ENCODE measurements at regions not wholly inside any gene's neighbourhood (a gene's known extent, or its start where the extent isn't known, plus 50 kb on each side); places are given as distances from the start of the nearest gene placed in this dataset.

- no peaks in the 10 kb centered on the region for H3K27me3 ChIP-seq (replicated peaks in 1 of 4; ENCODE audit: control insufficient read depth in 3 of 4, extremely low read depth in 1 of 4, insufficient read depth in 3 of 4, low read length in 3 of 4)
- TF ChIP-seq TAF1 (IDR thresholded peaks at IDR 0.05; ENCODE audit: low read depth, low read length) (no peak), NANOG (IDR thresholded peaks at IDR 0.05; ENCODE audit: insufficient read depth, low read depth, low read length, poor library complexity, severe bottlenecking) (no peak), RAD21 (IDR thresholded peaks at IDR 0.05 in 1 of 2, conservative IDR thresholded peaks at IDR 0.05 in 1 of 2; ENCODE audit: low read depth in 2 of 2, low read length in 2 of 2) (no peak), CEBPB (IDR thresholded peaks at IDR 0.05; ENCODE audit: low read depth, low read length) (no peak), KDM4A (IDR thresholded peaks at IDR 0.05; ENCODE audit: low read depth, low read length, severe bottlenecking) (no peak), BCL11A (IDR thresholded peaks at IDR 0.05; ENCODE audit: low read depth in 2 of 2, low read length in 2 of 2) (no peak), POLR2AphosphoS5 (IDR thresholded peaks at IDR 0.05; ENCODE audit: low read depth, low read length) (no peak)
- no peak overlapping the region for H2BK20ac ChIP-seq (ENCODE audit: low read length)
- H2AK5ac ChIP-seq (ENCODE audit: low read depth, low read length), result 0 out of 2 replicates have a peak overlapping the region, but pooled peaks have one; percentile 6
- H3K9ac ChIP-seq (replicated peaks in 1 of 4; ENCODE audit: extremely low read depth in 1 of 4, low read depth in 3 of 4, low read length in 3 of 4), result no peak overlapping the region
- no peak for FAIRE-seq
- no peaks in the 10 kb centered on the region for H3K79me2 ChIP-seq (ENCODE audit: control insufficient read depth in 1 of 2, insufficient read depth in 2 of 2, low read length in 2 of 2)
- H2AFZ ChIP-seq (ENCODE audit: low read length), result peak overlapping the region; percentile 50; the same call in 1 of the 2 replicates
- H3K4me2 ChIP-seq (ENCODE audit: insufficient read depth in 1 of 2, low read depth in 2 of 2, low read length in 2 of 2), result no peak overlapping the region
- peaks cover 0 to 3% (median 1%) of the 10 kb centered on the region in 4 experiments; a peak in 2 of 7 replicates for H3K4me1 ChIP-seq (replicated peaks in 1 of 4; ENCODE audit: control insufficient read depth in 3 of 4, insufficient read depth in 4 of 4, low read length in 3 of 4)
- H3K36me3 ChIP-seq (ENCODE audit: control insufficient read depth in 2 of 4, insufficient read depth in 4 of 4, low read length in 3 of 4), result no peaks in the 10 kb centered on the region
- WGBS, 2 experiments (ENCODE audit: extremely low coverage in 1 of 2, insufficient coverage in 1 of 2, insufficient read length in 1 of 2, insufficient replicate concordance in 2 of 2, low coverage in 1 of 2, low lambda C conversion rate in 2 of 2, missing lambda C conversion rate in 1 of 2), result 93% methylated on average over 5 of the region's 5 CpGs; no CpG with 5 or more reads in 1 of the 2 experiments
- no peak overlapping the region for H3K14ac ChIP-seq (ENCODE audit: insufficient read length)
- no peak overlapping the region for H3K56ac ChIP-seq (replicated peaks; ENCODE audit: insufficient read length, low read depth, low read length)
- no peaks in the 10 kb centered on the region for H3K79me1 ChIP-seq (ENCODE audit: low read depth, low read length)
- H3K4me3 ChIP-seq (ENCODE audit: extremely low read depth in 1 of 4, insufficient read depth in 2 of 4, low read depth in 3 of 4, low read length in 4 of 4), result no peak overlapping the region
- peak overlapping the region; percentile 1 for H4K91ac ChIP-seq (replicated peaks; ENCODE audit: insufficient read length, low read length)
- no peak overlapping the region for H3K23ac ChIP-seq (ENCODE audit: insufficient read length)
- no peak overlapping the region for H2BK15ac ChIP-seq (ENCODE audit: low read length)
- H3K23me2 ChIP-seq (ENCODE audit: low read depth, low read length), result no peaks in the 10 kb centered on the region
- no peak overlapping the region for H3K27ac ChIP-seq (ENCODE audit: low read depth, low read length)
- H4K5ac ChIP-seq (ENCODE audit: insufficient read length, low read depth, low read length), result peak overlapping the region; percentile 8
- ChIA-PET POLR2A (ENCODE audit: partially characterized antibody) (no interaction called here), CTCF (ENCODE audit: partially characterized antibody) (interaction anchor here (0.8 kb wide), 1 partner anchor 25 kb away, joined by 3 read pairs; no protein-coding TSS in a partner anchor)
- H3K4ac ChIP-seq (replicated peaks; ENCODE audit: insufficient read length, low read depth, low read length), result no peak overlapping the region
- peak overlapping the region; percentile 80; the same call in 1 of the 2 replicates for H2BK12ac ChIP-seq (ENCODE audit: low read depth, low read length)
- no peaks in the 10 kb centered on the region for H3K9me3 ChIP-seq (ENCODE audit: insufficient read depth in 2 of 2, low read depth in 1 of 2, low read length in 1 of 2)
- peak overlapping the region; percentile 7; the same call in 1 of the 2 replicates for H3K18ac ChIP-seq (ENCODE audit: extremely low read depth, low read length)
- peak overlapping the region; percentile 4 for H2BK120ac ChIP-seq (replicated peaks; ENCODE audit: low read depth, low read length)
- DNase-seq (ENCODE audit: low read depth in 1 of 2, low spot score in 2 of 2), result no peak
- peak overlapping the region; percentile 15; the same call in 1 of the 2 replicates for H2BK5ac ChIP-seq (ENCODE audit: low read depth, low read length)
- no peaks in the 10 kb centered on the region for H4K20me1 ChIP-seq (replicated peaks in 1 of 2; ENCODE audit: control insufficient read depth in 1 of 2, insufficient read depth in 2 of 2, low read length in 2 of 2)
- no peak overlapping the region for H4K8ac ChIP-seq (ENCODE audit: extremely low read depth, insufficient read depth, low read length)
These were observed 87.1 kb upstream of the USP9X start for GRCh38 chrX:40998123-40998522.

Data from H1 (cell line).